NCI-H1092 (cell line): ENCODE measurements at regions not wholly inside any gene's neighbourhood (a gene's known extent, or its start where the extent isn't known, plus 50 kb on each side); places are given as distances from the start of the nearest gene placed in this dataset.
"Not testable (repeated sequence)": the region's sequence is repeated elsewhere in the genome, so short reads cannot be mapped to it uniquely, and the experiment has no call there.

Experiments used
- DNase-seq: peaks from one replicate; lab custom pipeline; 2025; lab: John Stamatoyannopoulos, UW

- DNase-seq: no peak
These were observed 306.7 kb downstream of the EPB41L4A start for GRCh38 chr5:112112346-112112745.

GRCh38 chr5:112109331-112110007 is 309.6 kb downstream of the EPB41L4A start:
- DNase-seq: peak; percentile 1

- no peak for DNase-seq
These were observed 312.2 kb downstream of the EPB41L4A start for GRCh38 chr5:112106878-112107277.

- DNase-seq: no peak
These were observed 321.3 kb downstream of the EPB41L4A start for GRCh38 chr5:112097768-112098167.

- no peak for DNase-seq
These were observed 330.2 kb upstream of the NREP start for GRCh38 chr5:112087222-112087621.

GRCh38 chr5:112086740-112087139 is 329.7 kb upstream of the NREP start:
- no peak for DNase-seq

GRCh38 chr5:112084149-112084548 is 327.2 kb upstream of the NREP start:
- no peak for DNase-seq

GRCh38 chr5:112083623-112084022 is 326.6 kb upstream of the NREP start:
- DNase-seq: no peak

- DNase-seq: no peak
These were observed 320.2 kb upstream of the NREP start for GRCh38 chr5:112077180-112077579.

GRCh38 chr5:112070022-112070421 is 313.0 kb upstream of the NREP start:
- no peak for DNase-seq

- no peak for DNase-seq
These were observed 312.3 kb upstream of the NREP start for GRCh38 chr5:112069329-112069728.

GRCh38 chr5:112068593-112068992 is 311.6 kb upstream of the NREP start:
- DNase-seq: no peak

- DNase-seq: no peak
These were observed 308.8 kb upstream of the NREP start for GRCh38 chr5:112065781-112066180.

GRCh38 chr5:112064956-112065355 is 308.0 kb upstream of the NREP start:
- DNase-seq: no peak

- no peak for DNase-seq
These were observed 307.3 kb upstream of the NREP start for GRCh38 chr5:112064271-112064701.

- DNase-seq: no peak
These were observed 306.9 kb upstream of the NREP start for GRCh38 chr5:112063856-112064255.

GRCh38 chr5:112063191-112063590 is 306.2 kb upstream of the NREP start:
- no peak for DNase-seq

GRCh38 chr5:112062181-112062580 is 305.2 kb upstream of the NREP start:
- no peak for DNase-seq

- no peak for DNase-seq
These were observed 304.7 kb upstream of the NREP start for GRCh38 chr5:112061666-112062065.

GRCh38 chr5:112059579-112060135 is 302.7 kb upstream of the NREP start:
- no peak for DNase-seq

GRCh38 chr5:112049738-112050137 is 292.7 kb upstream of the NREP start:
- DNase-seq: no peak

GRCh38 chr5:112036206-112036605 is 279.2 kb upstream of the NREP start:
- DNase-seq: no peak

GRCh38 chr5:112034421-112034979 is 277.5 kb upstream of the NREP start:
- no peak for DNase-seq

GRCh38 chr5:112026879-112027278 is 269.9 kb upstream of the NREP start:
- DNase-seq: not testable (repeated sequence)
